ENCODE measurements at regions not wholly inside any gene's neighbourhood (a gene's known extent, or its start where the extent isn't known, plus 50 kb on each side); places are given as distances from the start of the nearest gene placed in this dataset.

DNA sequence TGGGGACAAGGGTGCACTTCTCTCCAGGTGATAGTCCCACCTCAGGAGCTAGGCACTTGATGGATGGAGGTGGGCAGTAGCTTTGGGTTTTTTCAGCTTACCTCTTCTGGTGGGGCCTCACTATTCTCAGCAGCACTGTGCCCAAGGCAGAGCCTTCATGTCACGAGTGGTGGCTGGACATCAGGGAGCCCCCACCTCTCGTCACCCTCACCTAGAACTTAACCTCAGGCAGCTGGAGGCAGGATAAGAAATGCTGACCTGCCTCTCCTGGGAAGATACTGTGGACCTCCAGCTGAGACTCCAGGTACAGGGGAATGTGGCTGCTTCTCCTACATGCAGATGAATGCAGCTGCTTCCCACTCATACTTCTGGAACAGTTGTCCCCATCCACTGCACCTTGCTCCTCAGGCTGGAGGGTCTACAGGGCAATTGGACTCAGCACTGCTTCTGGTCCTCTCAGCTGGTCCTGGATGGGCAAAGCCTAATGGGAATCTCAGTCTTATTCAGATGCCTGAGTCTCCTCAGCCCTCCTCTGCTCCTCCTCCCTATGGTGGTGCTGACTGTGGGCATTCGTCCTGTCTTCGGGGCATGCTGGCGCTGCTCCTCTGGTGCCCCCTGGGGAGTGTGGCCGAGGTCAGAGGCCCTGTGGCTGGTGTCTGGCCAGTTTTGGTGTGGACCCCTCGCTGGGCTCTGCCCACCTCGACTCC is 129.9 kb downstream of the KLF13 start:
- DNase-seq = no peak

DNA sequence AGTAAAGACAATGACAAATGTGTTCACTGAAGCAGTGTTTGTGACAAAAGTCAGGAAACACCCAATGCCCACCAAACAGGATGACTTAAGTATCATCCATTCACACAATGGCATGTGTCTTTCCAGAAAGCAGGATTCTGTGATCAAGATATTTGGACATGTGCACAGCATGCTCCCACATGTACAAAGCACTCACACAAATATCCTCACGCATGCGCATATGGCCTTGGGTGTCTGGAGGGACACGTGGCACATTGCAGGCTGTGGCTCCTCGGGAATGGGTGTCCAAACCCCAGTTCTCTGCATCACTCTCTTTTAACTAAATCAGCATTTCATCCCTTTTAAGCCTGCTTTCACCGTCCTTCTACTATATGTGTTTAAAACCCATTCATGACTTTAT is 130.5 kb downstream of the KLF13 start:
- DNase-seq = no peak

DNA sequence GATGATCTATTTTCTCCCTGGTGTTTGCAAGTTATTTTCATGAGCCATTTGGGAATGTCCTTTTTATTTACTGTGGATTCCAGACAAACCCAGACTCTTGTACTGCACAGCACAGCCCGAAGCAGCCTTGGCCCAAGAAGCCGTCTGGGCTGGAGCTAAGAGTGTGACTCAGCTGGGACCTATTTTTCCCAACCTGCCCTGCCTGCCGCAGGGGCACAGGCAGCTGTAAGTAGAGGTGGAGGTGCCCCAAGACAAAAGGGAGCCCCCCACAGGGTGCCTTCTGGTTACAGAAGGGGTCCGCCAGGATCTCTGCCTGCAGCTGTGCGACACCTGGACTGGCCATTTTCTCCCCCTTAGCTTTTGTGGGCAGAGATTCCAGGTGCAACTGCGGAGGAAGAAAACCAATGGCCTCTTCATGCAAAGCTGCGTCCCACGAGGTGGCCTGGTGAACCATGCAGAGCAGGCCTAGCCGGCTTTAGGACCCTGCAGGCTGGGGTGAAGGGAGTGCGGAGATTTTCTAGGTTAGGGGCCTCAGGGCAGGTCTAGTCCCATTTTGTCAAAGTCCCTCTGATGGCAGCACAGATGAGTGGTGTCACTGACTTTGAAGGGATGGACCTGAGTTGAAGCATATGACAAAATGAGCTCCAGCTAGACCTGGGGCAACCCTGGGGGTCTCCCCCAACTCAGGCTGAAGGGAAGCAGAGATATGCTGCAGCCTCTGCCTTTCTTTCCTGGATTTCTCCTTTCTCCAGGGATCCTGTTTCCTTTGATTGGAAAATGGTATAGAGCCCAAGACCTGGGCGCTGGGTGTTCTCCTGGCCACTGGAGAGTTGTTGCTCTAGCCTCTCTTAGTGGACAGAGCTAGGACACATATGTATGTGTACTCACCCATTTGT is 131.2 kb downstream of the KLF13 start:
- no peak for DNase-seq

DNA sequence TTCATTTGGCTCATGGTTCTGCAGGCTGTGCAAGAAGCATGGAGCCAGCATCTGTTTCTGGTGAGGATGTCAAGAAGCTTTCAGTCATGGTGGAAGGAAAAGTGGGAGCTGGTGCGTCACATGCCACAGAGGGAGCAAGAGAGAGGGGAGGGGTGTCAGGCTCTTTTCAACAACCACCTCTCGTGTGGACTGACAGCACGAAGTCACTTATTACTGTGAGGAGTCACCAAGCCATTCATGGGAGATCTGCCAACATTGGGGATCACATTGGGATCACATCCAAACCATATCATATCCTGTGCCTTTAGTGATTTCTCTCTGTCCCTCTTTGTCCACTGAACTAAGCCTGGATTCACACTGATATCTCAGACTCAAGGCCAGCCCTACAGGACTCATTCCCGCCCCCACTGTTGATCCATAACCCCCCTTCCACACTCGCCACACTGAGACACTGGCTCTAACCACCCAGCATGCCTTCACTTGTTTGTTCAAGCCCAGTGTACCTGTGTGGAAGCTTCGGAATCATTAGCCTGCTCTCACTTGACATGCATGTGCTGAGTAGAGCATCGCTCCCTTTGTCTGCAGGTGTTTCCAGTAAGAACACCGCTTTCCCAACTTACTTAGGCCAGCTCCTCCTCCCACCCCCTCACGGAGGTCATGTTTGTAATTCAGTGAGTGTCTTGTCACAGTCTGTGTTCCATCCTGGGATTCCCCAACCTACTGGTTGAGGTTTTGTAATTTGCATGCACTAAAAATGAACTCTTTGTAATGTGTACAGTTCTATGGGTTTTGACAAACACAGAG is 132.2 kb downstream of the KLF13 start:
- DNase-seq = no peak

DNA sequence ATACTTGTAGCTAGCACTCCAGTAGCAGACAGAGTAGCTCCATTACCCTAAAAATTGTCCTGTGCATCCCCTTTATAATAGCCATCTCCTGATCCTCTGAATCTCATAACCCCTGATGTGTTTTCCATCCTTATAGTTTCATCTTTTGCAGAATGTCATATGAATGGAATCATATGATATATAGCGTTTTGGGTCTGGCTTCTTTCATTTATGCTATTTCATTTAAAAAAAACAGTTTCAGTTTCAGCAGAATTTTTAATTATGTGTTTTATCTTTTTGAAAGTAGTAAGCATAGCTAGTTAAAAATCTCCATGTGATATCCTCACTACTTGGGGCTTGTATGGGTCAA is 132.7 kb downstream of the KLF13 start:
- DNase-seq = no peak

DNA sequence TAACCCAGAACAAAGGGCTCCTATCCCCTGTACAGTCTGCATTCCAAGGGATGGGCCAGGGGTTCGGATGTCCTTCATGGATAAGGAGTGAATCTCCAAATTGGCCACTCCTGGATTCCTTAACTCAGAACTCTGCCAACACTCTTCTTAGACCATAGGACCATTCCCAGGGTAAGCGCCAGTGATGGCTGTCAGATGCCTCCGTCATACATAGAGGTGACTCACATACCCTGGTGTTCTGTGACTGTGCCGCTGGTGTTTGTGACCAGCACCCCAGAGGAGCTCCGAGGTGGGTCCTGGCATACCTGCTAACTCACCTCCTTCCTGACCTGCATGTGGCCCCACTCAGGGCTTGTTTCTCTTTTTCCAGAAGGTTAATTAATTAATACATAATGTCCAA is 134.7 kb downstream of the KLF13 start:
- DNase-seq = no peak

DNA sequence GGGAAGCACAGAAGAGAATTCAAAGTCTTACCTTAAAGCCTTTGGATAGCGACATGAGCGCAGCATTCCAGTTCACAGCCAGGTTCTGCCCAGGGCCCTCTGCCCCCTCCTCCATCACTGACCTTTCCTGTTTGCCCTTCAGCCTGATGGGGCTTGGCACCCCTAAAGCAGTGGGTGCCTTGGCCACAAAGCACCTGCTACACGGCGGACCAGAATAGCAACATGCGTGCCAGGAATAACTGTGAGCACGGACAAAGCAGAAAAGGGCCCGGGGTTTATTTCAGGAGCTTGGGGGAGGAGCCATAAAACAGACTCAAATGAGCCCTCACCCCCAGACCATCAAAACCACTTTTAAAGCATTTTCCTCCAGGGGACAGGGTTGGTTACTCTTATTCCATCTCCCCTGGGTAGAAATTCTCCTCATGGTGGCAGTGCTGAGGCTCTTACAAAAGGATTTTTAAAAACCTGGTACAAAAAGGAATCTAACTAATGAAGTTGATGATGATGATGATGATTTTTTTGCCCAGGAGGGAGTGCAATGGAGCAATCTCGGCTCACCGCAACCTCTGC is 135.4 kb downstream of the KLF13 start:
- DNase-seq = no peak

DNA sequence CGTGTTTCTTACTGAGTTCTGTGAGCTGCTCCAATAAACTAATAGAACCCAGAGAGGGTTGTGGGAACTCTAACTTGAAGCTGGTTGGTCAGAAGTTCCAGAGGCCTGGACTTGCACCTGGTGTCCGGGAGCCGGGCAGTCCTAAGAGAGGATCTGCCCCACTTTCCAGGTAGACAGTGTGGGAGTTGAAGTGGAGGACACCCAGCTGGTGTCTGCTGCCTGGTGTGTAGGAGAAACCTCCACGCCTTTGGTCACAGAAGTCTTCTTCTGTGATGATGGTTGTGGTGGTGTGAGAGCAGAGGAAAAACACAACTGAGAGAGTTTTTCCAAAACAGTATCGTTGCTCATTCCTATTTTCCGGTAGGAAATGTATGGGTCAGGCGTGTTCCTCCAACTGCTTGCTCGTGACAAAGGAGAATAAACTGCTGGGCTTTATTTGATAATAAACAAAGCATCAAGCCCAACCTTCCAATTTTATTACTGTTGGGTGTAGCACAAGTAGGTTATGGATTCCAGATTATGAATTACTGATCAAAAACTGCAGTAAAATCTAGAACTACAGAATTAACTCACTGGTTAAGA is 137.0 kb downstream of the KLF13 start:
- DNase-seq = no peak

DNA sequence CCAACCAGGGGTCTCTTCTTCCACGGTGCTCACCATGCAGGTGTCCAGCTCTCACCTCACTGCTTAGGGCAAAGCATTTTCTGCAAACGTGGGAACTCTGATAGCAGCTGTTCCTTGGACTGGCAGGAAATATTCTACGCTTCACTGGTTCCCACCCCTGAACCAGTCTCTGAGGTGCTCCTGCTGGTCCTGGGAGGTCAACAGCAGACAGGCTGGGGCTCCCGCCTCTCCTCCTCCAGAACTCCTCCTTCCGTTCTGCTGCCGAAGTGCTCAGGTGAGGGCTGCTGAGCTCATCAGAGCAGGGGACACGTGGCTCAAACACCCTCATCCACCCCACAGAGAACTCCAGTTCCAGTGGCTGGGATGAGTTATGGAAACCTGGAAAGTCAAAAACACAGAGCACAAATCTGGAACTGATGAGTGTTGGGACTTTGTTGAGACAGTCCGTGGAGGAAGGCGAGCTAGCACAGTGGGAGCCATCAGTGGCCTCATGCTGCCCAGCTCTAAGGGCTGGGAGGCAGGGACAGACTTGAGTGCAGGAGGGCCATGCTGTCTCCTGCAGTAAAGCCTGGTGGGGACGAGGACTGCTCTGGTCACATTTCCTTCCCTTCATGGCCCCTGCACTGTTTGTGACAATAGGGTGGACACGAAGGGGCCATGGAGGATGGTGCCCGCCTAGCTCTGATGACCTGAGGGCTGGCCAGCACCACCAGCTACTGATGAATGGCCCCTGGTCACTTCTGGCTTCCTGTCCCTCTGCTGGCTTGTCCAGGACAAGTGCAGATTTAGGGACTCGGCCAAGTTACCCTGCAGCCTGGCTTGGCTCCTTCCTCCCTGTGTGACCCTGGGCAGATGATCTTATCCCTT is 137.8 kb downstream of the KLF13 start:
- no peak for DNase-seq

DNA sequence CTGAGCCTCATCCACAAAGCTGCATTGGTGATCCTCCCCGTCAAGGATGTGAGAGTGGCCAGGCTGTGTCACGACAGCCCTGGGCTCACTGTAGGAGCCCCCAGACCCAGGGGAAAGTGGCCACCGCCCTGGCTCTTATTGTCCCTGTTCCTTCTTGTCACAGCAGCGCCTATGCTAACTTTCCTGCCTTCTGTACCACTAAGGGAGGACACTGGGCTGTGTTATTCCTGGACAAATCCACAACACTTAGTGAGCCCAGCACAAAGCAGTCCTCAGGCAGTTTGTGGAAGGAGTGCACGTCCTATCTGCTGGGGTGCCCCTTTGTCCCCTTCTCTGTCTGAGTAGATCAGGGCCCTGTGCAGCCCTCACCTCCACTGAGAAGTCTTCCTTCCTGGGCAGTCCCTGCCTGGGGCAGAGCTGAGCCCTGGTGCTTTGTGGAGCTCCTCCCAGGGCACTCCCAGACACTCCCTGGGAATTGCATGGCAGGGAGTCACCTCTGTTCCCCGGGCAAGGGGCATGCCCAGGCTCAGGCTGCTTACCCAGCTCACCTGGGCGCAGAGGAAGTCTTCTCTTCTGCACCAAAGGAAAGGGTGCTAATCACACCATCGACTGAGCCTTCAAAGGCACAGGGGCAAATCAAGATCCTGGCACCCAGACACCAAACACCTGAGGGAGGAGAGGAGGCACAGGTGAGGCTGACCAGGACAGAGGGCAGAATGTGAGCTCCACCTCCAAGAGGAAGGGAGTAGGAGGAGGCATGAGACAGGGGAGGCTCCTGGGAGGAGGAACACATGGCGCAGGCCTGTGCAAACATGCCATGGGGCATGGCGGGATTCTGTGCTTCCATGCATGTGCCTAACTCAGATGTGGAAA is 138.7 kb downstream of the KLF13 start:
- no peak for DNase-seq

DNA sequence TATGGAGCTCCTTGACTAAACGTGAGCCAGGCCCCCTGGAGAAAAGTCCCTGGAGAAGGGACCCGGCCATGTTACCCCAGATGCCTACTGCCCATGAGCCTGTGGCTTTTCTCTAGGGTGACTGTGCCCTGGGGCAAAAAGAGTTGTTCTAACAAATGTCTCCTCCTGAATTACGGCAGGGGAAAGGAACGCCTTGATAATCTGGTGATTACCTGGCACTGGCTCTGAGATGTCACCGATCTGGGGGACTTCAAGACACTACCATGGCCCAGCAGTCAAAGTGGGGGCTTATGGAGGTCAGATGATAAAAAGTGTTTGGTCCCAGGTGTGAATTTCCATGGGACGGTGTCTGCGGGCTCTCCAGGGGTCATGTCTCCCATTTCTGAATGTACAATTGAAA is 140.7 kb downstream of the KLF13 start:
- DNase-seq = no peak

DNA sequence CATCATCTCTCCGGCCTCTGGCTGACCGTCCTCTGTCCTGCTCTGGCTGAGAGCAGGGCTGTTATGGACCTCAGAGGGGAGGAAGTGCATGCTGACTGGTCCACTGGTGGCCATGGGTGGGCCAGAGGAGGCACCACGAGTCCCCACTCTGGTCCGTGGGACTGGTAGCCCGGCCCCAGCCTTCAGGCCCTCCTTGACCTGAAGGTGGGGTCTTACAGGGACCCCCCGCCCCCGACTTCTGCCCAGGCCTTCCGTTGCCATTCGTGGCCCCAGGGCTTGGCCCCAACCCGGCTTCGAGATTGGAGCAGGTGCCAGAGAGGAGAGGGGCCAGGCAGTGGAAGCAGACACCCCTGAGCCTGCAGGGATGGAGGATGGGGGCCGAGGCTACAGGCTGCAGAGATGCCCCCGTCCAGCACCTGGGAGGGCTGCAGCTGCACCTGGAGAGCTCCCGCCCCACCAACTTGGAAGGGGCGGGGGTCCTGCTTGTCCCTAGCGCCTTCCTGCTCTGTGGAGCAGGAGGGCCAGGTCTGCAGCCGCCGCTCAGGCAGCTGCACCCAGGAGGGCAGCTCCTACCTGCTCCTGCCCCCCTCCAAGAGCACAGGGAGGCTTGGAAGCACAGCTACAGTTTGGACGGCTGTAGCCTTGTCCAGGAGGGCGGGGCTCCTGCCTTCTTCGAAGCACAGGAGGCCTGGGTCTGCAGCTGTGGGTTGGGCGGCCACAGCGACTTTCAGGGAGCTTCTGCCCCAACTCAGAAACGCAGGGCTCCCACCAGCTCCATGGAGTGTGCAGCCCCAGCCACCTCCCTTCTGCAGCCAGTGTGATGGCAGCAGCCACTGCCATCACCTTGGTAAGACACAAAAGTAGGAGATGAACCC is 142.5 kb downstream of the KLF13 start:
- DNase-seq = no peak

DNA sequence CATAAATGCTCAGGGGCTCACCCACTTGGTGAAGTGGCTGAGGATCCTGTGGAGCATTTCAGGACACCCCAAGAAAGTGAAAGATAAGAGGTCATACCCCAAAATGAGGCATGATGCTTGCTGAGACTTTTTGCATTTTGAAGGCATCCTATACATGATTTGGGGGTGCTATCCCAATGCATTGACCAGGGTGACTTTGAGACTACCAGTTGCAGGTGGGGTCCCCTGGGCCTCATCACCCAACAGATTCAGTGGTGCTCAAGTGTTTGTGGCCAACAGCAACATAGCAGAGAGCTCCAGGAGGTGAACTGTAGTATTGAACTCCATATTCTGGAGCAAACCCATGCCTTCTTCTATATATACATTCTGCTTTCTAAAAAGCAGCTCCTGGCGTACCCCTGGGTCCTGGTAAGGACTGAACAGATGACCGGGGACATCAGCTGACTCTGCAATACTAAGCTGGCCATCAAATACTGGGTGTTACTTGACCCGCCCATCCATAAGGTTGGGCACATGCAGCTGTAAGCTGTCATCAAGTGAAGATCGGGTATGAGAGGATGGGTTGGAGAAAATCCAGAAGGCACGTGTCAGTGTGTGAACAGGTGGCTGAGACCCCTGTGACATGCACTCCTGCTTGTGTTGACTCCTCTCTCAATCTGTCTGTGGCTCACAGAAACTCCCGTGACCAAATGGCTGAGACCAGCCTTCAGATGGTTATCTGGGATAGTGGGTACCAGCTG is 143.3 kb downstream of the KLF13 start:
- DNase-seq = no peak

DNA sequence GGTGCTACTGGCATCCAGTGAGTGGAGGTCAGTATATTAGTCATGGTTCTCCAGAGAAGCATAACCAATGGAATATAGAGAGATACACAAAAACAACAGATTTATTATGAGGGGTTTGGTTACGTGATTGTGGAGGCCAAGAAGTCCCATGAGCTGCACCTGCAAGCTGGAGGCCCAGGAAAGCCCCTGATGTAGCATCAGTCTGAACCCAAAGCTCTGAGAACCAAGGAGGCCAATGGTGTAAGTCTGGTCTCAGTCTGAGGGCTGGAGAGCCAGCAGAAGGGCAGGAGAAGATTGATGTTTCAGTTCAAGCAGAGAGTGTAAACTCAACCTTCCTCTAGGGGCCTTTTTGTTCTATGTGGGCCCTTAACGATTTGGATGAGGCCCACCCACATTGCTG is 144.1 kb downstream of the KLF13 start:
- no peak for DNase-seq

DNA sequence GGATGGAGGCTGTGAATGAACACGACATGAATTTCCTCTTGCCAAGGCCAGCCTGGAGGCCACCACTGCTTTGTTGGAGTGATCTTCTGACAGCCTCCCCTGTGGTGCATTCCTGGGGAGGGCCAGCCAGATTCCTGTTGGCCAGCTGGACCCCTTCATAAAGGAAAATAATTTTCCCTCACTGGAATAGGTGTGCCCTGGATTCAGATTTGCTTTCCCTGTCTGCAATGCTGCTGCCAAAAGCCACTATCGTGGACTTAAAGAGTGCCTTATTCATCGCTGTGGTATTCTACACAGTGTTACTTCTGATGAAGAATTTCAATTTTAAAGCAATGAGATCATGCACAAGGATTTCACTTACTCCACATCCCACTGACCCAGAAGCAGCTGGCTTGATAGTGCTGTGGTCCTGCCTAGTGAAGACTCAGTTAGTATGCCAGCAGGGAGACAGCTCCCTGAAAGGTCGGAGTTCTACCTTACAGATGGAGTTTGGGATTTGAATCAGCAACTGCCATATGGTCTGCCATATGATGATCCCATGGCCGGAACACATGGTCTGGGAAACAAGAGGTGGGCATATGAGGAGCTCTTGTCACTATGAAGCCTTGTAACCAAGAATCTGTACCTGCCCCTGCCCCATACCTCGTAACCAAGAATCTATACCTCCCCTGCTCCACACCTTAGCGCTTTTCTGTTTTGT is 145.2 kb downstream of the KLF13 start:
- DNase-seq = no peak

DNA sequence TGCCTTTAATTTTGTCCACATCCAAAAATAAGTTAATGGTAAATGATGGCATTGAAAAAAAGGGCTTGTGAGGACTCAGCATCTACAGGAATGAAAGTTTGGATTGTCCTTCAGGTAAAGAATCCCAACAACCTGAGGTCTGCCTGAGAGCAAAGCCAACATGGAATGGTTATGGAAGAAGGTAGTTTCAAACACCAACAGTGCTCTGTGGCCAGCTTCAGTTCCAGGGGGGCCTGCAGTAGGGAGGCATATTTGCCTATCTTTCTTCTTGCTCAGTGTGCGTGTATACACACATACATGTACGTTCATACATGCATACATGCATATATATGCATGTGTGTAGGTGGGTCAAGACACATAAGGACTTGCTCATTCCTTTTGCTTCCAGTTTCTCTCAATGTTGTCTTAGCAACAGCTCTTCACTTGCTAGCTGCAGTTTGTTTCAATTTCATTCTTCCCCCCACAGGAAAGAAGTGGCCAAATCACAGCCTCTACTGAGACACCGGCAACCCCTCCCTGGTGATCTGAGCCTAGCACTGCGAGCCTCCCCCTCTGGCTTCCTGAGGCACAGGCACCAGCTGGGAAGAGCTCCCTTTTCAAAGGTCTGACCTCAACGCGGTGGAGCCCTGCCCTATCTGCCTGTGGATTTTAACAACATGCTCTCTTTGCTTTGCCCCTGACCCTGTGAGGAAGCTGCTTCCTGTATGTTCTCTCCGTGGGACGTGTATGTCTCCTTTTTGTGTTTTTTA is 146.2 kb downstream of the KLF13 start:
- no peak for DNase-seq

DNA sequence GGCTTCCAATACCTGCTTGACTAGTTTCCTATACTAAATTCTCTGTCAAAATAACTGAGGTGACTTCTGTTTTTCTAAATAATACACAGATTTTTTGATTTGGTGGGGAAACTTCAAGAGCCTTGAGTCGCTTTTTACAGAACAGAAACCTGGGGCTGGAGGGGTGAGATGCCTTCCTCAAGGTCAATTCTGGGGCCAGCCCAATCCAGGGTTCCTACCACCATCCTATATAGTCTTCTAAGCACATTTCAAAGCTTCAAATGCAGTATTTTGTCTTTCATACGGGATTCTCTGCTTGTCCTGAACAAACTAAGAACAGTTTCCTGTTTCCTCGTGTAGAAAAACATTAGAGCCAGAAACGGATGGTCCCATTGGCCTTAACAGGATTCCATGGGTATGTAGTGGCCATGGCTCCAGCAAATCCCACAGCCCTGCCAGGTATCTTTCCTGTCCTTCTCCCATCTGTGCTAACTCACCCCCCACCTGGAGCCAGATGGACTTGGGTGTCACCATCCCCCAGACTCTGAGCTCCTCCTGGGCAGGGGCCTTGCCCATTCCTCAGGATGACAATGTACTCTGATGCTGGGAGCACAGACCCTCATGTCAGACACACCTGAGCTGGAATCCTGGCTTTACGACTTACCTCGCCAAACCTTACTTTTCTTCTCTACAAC is 146.9 kb downstream of the KLF13 start:
- DNase-seq = no peak
